Fibroblast of skin of scalp (primary cell): ENCODE measurements at regions not wholly inside any gene's neighbourhood (a gene's known extent, or its start where the extent isn't known, plus 50 kb on each side); places are given as distances from the start of the nearest gene placed in this dataset.

Experiments used
- DNase-seq: peaks from one replicate; pipeline ENCODE4 v3.0.0-alpha.2; 2013

DNA sequence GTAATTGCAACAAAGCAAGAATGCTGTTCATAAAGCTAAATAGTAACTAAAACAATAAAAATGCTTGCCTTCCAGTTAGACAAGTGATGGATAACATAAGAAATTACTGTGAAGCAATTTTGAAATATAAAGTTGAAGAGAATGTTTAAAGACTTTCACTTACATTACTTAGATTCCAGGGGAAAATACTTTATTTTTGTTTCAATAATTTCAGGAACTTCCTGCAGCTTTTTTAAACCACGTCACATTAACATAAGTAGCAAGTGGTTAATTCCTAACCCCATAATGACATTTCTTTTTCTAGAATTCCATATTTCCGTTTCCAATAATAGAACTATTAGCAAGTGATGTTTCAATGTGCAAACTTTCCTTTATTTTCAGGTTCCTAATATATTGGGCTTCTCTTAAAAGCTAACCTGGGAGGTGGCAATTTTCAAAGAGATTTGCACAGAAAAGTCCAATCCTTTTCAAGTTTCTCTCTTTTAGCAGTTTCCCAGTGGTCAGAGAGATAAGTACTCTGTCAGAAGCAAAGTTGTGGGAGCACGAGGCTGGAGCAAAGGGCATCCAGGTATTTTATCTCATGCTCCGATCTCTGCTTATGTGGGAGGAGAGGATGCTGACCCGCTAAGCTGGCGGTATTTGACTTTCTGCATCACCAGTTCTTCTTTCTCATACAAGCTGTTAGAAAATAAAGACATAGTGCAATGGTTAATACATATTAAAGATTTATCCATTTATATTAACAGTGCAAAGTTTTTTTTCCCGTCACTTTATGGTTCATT, 1025.3 kb downstream of the EFNB2 start:
- DNase-seq: peak; percentile 54

DNA sequence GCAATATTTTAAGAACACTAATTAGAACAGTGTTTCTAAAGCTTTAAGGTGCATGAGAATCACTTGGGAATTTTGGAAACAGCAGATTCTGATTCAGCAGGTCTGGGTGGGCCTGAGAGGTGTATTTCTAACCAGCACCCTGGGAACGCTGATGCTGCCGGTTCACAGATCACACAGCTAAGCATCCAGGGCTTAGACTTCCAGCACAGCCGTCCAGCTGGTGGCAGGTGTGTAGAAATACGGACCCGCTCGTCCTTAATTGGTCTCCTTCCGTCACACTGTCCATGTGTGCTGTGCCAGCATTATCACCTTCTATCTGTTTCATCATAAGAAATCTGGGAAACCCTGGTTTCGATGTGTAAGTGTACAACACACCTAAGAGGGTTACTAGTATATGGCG, 1029.0 kb downstream of the EFNB2 start:
- no peak for DNase-seq

DNA sequence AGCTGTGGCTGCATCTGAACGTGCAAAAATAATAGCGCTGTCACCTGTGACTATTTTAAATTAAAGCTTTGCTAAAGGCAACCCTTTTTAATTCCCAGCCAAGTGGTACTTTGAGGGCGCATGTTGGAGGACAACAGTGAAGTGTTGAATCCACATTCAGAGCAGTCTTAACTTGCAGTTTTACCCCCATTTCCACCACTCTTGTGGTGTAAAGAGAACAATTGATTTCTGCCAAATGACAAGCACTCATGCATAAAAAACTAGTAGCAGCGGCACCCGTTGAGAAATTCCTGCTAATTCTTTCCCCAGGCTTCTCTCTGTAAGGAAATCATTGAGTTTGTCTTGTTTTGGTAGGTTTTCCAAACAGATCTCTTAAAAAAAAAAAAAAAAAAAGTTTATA, 1033.3 kb downstream of the EFNB2 start:
- no peak for DNase-seq

GRCh38 chr13:105497597-105497996, 1037.9 kb downstream of the EFNB2 start:
- no peak for DNase-seq

DNA sequence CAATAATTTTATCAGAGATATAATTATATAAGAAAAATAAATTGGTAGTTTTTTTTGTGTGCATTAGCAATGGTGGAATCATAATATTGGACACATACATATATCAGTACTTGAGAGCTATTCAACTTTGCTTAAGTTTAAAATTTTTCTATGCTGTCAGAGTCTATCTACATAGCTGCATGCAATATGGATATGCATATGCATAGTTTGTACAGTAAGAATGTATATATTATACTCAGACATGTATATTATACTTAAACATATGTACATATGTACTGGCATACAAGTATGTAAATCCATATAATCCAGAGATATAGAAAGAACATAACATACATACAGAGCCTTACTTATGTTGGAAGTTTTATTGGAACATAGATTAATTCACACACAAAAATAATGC, 1043.2 kb downstream of the EFNB2 start:
- no peak for DNase-seq

DNA sequence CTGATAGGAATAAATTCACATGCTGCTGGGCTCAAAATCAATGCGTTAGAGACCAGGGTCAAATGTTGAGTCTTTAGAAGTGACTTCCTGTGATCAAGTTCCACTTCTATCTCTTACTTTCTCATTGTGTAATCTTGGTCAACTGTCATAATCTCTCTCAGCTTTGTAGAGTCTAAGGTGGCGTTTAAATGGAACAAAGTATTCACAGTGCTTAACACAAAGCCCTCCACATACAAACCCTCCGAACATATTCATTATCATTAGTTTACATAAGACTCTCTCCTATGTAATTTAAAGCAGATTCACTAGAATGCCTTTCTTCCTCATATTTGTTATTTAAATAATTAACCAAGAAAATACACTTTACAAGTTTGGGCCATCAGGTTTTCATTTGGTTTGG, 1044.1 kb downstream of the EFNB2 start:
- no peak for DNase-seq

- no peak for DNase-seq
Observed at GRCh38 chr13:105485081-105485480, 1050.4 kb downstream of the EFNB2 start.

DNA sequence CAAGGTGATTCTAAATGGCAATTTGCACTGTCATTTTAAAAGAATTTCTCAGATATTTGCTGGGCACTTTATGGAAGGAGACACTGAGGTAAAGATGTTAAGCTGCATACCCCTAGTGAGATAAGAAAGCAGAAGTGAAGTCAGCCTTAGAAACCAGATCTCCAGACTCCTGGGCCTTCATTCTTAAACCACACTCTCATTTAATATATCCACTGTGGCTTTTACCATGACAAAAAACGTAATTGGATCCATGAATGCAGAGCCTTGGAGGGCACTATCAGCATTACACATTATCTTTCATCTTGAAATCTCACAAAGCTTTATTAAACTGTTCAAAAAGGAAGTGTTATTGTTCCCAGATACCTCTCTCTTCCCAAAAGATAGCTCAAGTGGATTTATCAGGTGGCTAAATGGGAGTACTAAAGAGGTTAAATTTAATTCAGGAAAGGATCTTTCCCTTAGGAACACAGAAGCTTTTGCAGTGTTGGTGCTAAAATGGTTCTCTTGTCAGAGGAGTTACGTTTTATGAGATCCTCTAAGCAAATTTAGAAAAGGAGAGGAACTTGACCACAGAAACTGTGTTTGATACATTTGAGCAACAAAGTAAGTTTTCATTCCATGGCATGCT, 1060.4 kb downstream of the EFNB2 start:
- DNase-seq: no peak

DNA sequence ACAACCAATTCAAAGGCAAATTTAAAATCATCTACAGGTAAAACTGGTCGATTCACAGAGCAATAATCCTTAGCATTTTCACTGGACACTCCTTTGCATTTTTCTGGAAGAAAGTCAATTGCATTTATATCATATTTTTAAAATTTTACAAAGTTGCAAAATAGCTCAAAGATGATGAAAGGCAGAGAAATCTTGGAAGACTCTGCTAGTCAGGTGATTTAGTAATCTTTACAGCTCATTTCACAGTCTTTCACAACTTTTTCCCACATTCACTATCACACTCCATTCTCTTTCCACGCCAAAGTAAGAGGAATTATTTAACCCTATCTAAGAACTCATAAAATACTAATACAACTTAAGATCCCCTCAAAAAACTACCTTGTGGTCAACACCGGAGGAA, 1063.8 kb downstream of the EFNB2 start:
- DNase-seq: peak; percentile 41

- DNase-seq: no peak
Observed at GRCh38 chr13:105466376-105466775, 1069.1 kb downstream of the EFNB2 start.

- no peak for DNase-seq
Observed at GRCh38 chr13:105465745-105466144, 1069.7 kb downstream of the EFNB2 start, which contains the start of gene DAOA. DAOA (plus strand) TSS chr13:105466045.

DNA sequence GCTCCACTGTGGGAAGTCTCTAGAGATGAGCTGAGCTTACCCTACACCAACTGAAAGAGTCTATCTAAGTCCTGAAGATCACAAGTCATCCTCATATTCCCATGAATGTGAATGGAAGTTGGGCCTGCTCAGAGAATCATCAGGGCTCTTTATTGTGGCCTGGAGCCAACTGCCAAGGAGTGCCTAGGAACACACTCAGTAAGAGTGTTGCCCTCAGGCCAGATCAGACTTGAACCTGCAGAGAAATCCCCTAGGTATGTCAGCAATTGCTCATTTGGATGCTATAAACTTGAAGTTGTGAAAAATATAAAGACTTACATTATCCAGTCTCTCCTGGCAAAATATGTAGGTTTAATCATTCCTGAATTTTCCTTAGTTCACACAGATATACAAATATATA, 1070.2 kb downstream of the EFNB2 start:
- no peak for DNase-seq

DNA sequence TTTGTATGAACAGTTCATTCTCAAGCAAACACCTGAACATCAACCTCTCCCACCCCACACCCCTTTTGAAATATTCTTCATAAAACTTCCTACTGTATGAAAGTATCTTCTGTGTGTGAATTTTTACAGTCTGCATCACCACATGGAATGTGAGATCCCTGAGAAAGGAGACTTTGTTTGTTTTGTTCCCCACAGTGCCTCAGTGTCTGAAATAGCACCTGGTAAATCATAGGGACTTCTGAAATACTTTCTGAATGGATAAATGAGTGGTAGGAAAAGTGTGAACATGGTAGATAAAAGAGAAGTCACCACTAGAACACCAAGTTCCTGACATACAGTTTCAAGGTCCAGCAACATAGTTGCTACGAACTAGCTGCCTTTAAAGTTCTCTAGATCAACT, 1071.2 kb downstream of the EFNB2 start:
- DNase-seq: peak; percentile 20

GRCh38 chr13:105463011-105463501, 1072.4 kb downstream of the EFNB2 start:
- DNase-seq: no peak

- no peak for DNase-seq
Observed at GRCh38 chr13:105462098-105462497, 1073.4 kb downstream of the EFNB2 start.

- no peak for DNase-seq
Observed at GRCh38 chr13:105452895-105453294, 1082.6 kb downstream of the EFNB2 start.

DNA sequence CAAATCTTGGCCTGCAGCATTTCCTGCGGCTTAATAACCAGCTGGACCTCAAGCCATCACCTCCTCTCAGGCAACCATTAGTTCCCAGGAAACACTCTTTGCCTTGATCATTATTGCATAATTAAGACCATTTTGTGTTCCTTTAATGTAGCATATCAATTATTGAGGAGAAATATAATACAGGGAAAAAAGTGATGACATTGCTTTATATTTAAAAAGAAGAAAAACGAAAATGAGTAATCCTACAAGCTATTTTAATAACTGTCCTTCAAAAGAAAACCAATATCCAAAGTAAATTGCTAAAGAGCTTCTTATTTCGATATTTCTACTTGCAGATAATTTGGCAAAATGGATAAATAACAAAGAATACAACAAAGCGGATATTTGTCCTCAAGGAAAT, 1084.7 kb downstream of the EFNB2 start:
- DNase-seq: no peak

GRCh38 chr13:105448811-105449210, 1086.7 kb downstream of the EFNB2 start:
- no peak for DNase-seq

- DNase-seq: no peak
Observed at GRCh38 chr13:105446197-105446596, 1089.3 kb downstream of the EFNB2 start.

DNA sequence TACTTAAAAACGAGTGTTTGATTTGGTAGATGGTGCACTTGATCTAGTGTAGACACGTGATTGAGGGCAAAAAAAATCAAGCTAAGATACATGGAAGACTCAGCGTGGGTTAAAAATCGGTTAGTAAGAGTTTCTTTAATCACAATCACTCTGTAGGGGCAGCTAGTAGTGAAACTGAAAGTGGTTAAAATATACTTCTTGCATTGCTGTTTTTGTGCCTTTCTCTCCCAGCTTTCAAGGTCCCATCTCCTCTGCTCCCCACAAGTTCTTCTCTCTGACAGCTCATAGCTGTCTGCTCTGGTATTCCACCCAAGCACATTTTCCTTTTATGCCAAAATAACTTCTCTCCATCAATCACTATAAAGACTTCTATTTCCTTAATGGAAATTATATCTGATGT, 1089.7 kb downstream of the EFNB2 start:
- no peak for DNase-seq

- DNase-seq: peak; percentile 99
Observed at GRCh38 chr13:105442949-105443699, 1092.3 kb downstream of the EFNB2 start.

DNA sequence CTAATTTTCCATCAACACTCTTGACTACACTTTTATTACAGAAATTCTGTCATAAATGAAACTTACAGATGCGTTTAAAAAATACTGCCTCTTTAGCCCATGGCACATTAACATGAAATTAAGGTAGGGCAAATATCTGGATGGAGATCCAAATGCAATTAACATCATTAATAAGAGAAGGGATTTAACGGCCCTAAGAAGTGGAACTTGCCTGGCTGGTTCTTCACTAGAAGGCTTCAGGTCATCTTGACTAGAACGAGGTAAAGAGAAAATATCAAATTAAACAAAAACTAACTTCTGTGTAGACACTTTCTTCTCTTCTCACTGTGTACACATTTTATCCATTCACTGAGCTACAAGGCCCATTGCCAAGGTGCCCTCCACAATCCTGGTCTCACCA, 1093.4 kb downstream of the EFNB2 start:
- no peak for DNase-seq

GRCh38 chr13:105441051-105441750, 1094.3 kb downstream of the EFNB2 start:
- peak; percentile 51 for DNase-seq
